ENCODE measurements at regions not wholly inside any gene's neighbourhood (a gene's known extent, or its start where the extent isn't known, plus 50 kb on each side); places are given as distances from the start of the nearest gene placed in this dataset.
"Not testable (repeated sequence)": the region's sequence is repeated elsewhere in the genome, so short reads cannot be mapped to it uniquely, and the experiment has no call there.

GRCh38 chr7:66741-67140, 125.6 kb upstream of the FAM20C start:
- no peak overlapping the region for H3K27ac ChIP-seq
- DNase-seq (no peak), ATAC-seq (no peak)
- no peaks in the 10 kb centered on the region for H3K9me3 ChIP-seq
- intact Hi-C loops (cut with DNase I): no loop called here
- peaks cover 7 to 21% (median 16%) of the 10 kb centered on the region in 9 donors for H3K4me1 ChIP-seq
- peaks cover 0 to 5% (median 0%) of the 10 kb centered on the region in 7 donors for H3K27me3 ChIP-seq
- TF ChIP-seq, protein P1, sequence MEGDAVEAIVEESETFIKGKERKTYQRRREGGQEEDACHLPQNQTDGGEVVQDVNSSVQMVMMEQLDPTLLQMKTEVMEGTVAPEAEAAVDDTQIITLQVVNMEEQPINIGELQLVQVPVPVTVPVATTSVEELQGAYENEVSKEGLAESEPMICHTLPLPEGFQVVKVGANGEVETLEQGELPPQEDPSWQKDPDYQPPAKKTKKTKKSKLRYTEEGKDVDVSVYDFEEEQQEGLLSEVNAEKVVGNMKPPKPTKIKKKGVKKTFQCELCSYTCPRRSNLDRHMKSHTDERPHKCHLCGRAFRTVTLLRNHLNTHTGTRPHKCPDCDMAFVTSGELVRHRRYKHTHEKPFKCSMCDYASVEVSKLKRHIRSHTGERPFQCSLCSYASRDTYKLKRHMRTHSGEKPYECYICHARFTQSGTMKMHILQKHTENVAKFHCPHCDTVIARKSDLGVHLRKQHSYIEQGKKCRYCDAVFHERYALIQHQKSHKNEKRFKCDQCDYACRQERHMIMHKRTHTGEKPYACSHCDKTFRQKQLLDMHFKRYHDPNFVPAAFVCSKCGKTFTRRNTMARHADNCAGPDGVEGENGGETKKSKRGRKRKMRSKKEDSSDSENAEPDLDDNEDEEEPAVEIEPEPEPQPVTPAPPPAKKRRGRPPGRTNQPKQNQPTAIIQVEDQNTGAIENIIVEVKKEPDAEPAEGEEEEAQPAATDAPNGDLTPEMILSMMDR (IDR thresholded peaks at IDR 0.05): no peak
- 92 to 94% methylated on average over 12 of the region's 12 CpGs for WGBS, 2 donors
- no peaks in the 10 kb centered on the region for H3K36me3 ChIP-seq
- H3K4me3 ChIP-seq: no peak overlapping the region

DNA sequence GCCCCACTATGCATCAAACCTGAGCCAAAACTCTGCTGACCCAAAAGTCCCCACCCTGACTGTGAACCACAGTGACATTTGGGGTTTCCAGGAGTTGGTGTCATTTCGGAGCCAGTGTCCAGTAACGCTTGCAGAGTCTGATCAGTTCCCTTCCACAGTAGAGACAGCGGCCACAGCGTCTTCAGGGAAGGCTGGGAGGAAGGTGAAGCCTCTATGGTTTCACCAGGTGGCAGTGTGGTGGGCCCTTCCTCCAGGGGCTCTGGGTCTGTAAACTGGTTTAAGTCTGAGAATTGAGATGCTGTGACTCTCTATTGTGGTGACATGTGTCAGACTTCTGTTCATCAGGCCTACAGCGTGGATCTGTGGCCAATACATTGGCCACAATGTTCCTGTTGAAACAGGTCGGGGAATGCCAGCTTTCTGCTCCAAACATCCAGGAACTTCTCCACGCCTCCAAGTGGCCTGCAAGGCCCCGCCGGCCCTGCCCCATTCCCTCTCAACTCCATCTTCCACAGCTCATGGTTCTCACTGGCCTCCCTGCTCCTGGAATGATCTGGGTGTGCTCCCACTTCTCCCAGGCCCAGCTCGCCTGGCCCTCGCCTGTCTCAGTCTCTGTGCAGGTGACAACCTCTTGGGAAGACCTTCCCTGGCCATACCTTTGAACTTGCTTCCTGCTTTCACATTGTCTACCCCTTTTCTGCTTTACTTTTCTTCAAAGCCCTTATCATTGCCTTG, 124.5 kb upstream of the FAM20C start:
- no peak for DNase-seq
- intact Hi-C loops (cut with DNase I): no loop called here
- 94 to 96% methylated on average over 11 of the region's 11 CpGs for WGBS, 2 donors

DNA sequence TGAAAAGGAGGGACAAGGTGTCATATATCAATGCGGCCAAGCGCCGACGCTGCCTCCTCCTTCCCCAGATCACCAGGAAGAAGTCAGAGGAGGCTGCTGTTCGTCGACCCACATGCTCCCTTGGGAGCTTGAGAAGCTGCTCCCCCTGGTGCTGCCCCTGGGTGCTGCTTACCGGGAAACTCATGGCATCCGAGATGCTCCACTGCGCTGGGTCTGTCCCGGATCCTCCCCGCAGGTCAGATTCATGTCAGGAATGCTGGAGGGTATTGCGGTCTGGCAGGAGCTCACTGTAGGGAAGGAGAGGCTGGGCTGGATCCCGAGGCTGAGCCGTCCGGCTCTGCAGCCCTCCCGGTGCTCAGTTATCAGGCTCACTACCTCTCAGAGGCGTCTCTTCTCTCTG, 123.7 kb upstream of the FAM20C start:
- intact Hi-C loops (cut with DNase I): no loop called here
- DNase-seq (no peak), ATAC-seq (no peak)
- Histone ChIP-seq H3K27ac (no peak overlapping the region), H3K27me3 (peaks cover 0 to 5% (median 0%) of the 10 kb centered on the region in 7 donors), H3K4me1 (peaks cover 3 to 16% (median 12%) of the 10 kb centered on the region in 9 donors), H3K4me3 (no peak overlapping the region), H3K36me3 (no peaks in the 10 kb centered on the region), H3K9me3 (no peaks in the 10 kb centered on the region)
- TF ChIP-seq, protein P1 (IDR thresholded peaks at IDR 0.05): no peak
- 75 to 80% methylated on average over 17 of the region's 17 CpGs for WGBS, 2 donors

More for the DNA sequence above, 124.5 kb upstream of the FAM20C start:
- peaks cover 7 to 21% (median 16%) of the 10 kb centered on the region in 9 donors for H3K4me1 ChIP-seq
- no peak for ATAC-seq
- peaks cover 0 to 5% (median 0%) of the 10 kb centered on the region in 7 donors for H3K27me3 ChIP-seq
- no peaks in the 10 kb centered on the region for H3K36me3 ChIP-seq
- TF ChIP-seq, protein P1 (IDR thresholded peaks at IDR 0.05): no peak
- H3K9me3 ChIP-seq: no peaks in the 10 kb centered on the region
- no peak overlapping the region for H3K27ac ChIP-seq
- H3K4me3 ChIP-seq: no peak overlapping the region

DNA sequence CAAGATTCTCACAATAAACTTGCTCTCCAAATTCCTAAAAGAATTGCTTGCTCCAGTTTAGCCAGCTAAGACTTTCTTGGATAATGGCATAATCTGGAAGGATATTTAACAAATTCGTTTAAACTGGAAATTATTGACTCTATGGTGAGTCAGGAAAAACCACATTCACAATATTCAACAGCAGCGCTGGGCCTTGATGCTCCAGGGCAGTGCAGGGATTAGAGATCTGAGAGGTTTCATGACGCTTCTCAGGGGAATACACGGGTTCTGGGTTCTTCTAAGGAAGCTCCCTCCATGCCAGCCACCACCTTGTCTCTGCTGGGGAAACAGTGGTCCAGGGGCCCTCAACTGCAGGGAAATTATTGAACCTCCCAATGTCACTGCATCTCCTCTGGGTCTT, 123.3 kb upstream of the FAM20C start:
- ATAC-seq; H3K9me3 ChIP-seq; intact Hi-C loops (cut with DNase I); H3K27ac ChIP-seq; DNase-seq; H3K4me3 ChIP-seq; H3K27me3 ChIP-seq; H3K36me3 ChIP-seq: not testable (repeated sequence)
- no CpG with 5 or more reads among the region's 4 CpGs for WGBS, 2 donors
- peaks cover 0 to 12% (median 10%) of the 10 kb centered on the region in 9 donors for H3K4me1 ChIP-seq

DNA sequence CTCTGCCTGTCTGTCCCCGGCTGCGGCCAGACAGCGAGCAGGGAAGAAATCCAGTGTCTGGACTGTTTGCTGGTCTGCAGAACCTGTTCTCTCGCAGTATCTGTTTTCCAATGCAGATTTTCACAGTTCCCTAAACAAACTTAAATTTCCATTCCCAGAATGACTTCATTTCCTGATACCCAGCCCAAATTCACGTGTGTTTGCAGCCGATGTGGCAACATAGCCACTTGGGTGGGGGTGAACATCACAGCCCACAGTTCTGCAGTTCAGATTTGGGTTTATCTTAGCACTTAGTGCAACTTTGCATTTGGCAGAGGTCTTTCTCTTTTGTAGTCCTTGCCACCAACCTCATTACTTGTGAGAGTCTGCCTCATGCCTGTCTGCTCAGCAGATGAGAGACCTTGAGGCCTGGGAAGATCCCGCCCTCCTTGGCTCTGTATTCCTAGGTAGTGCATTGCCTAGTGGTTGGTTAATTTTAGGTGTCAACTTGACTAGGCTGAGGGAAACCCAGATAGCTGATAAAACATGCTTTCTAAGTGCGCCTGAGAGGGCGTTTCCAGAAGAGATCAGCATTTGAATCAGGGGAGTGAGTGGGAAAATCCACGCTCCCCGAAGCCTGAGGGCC, 122.8 kb upstream of the FAM20C start:
- H3K4me1 ChIP-seq; H3K36me3 ChIP-seq; H3K4me3 ChIP-seq; H3K27me3 ChIP-seq; intact Hi-C loops (cut with DNase I); DNase-seq; H3K27ac ChIP-seq; H3K9me3 ChIP-seq: not testable (repeated sequence)
- WGBS, 2 donors: 77 to 87% methylated on average over 7 to 9 of the region's 11 CpGs
- peak in 1 of 8 donors; percentile 7 for ATAC-seq

DNA sequence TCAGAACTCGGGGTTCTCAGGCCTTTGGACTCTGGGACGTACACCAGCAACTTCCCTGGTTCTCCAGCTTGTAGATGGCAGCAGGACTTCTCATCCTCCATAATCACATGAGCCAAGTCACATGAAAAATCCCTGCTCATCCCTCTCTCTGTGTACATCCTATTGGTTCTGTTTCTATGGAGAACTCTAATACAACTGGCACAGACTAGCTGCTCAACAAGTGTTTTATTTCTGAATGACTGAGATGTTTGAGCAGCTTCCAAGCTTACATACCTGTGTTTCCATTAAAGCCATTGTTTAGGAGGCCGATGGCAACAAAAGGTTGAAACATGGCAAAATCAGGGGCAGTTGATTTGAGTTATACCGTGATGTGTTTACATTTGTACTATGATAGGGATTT, 122.2 kb upstream of the FAM20C start:
- H3K4me3 ChIP-seq; intact Hi-C loops (cut with DNase I); H3K9me3 ChIP-seq; H3K4me1 ChIP-seq; DNase-seq; H3K27me3 ChIP-seq; H3K36me3 ChIP-seq; H3K27ac ChIP-seq: not testable (repeated sequence)
- ATAC-seq: peak in 2 of 8 donors; percentile 12 to 66
- 86 to 95% methylated on average over 3 of the region's 4 CpGs for WGBS, 2 donors

DNA sequence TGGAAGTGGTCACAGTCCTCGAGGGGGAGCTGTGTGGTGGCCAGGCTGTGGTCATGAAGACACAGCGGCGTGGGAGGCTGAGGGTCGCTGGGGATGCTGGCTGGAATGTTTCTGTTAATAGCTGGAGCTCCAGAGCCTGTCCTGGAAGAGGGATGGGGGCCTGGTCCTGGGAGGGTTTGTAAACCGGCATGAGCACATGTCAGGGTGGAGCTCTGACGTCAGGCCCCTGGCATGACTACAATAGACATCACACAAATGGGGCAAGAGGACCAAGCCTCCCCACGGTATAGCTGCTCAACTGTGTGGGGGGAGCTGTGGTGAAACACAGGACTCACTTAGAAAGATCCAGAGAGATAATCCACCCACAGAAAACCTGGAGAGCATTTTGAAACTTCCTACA, 121.4 kb upstream of the FAM20C start:
- H3K27ac ChIP-seq; H3K27me3 ChIP-seq; H3K9me3 ChIP-seq; H3K36me3 ChIP-seq; intact Hi-C loops (cut with DNase I); H3K4me3 ChIP-seq; H3K4me1 ChIP-seq: not testable (repeated sequence)
- DNase-seq: peak; percentile 31 to 55
- peak in 7 of 8 donors; percentile 47 to 79 (median 65) for ATAC-seq
- WGBS, 2 donors: 44 to 54% methylated on average over 6 to 7 of the region's 7 CpGs

GRCh38 chr7:72266-73057, 119.9 kb upstream of the FAM20C start:
- H3K36me3 ChIP-seq; H3K27ac ChIP-seq; H3K4me1 ChIP-seq; DNase-seq; intact Hi-C loops (cut with DNase I); H3K27me3 ChIP-seq; H3K4me3 ChIP-seq; H3K9me3 ChIP-seq: not testable (repeated sequence)
- WGBS, 2 donors: 71 to 73% methylated on average over 13 to 17 of the region's 17 CpGs
- peak in 2 of 8 donors; percentile 19 to 44 for ATAC-seq
